ENCODE measurements at regions not wholly inside any gene's neighbourhood (a gene's known extent, or its start where the extent isn't known, plus 50 kb on each side); places are given as distances from the start of the nearest gene placed in this dataset.
"Not testable (repeated sequence)": the region's sequence is repeated elsewhere in the genome, so short reads cannot be mapped to it uniquely, and the experiment has no call there.

GRCh38 chr21:9006553-9007323, 1514.6 kb upstream of the TPTE start:
- DNase-seq (ENCODE audit: extremely low read depth in 1 of 4, low spot score in 3 of 4); H3K9ac ChIP-seq (ENCODE audit: insufficient read depth in 1 of 2, low read depth in 2 of 2, low read length in 2 of 2); FAIRE-seq; BruUV-seq (replicated peaks); H3K27me3 ChIP-seq (ENCODE audit: control insufficient read depth in 2 of 2, insufficient read depth in 2 of 2, low read length in 2 of 2); H3K9me1 ChIP-seq (ENCODE audit: control insufficient read depth, insufficient read depth, low read length); H3K79me2 ChIP-seq (ENCODE audit: control insufficient read depth, insufficient read depth, low read length); ATAC-seq; H4K20me1 ChIP-seq (replicated peaks; ENCODE audit: control insufficient read depth, insufficient read depth, low read length); POLR2A ChIA-PET; H3K36me3 ChIP-seq (ENCODE audit: control insufficient read depth, insufficient read depth, low read length); H2AFZ ChIP-seq (ENCODE audit: low read depth, low read length); CTCF ChIA-PET (ENCODE audit: low intra/inter-chr PET ratio); H3K4me3 ChIP-seq; H3K27ac ChIP-seq (ENCODE audit: extremely low read depth, low read depth, low read length); H3K4me2 ChIP-seq (ENCODE audit: insufficient read depth, low read length); H3K4me1 ChIP-seq (replicated peaks in 1 of 2; ENCODE audit: control insufficient read depth in 2 of 2, insufficient read depth in 2 of 2, low read length in 2 of 2); H3K9me3 ChIP-seq (replicated peaks; ENCODE audit: control insufficient read depth, insufficient read depth, low read depth, low read length); intact Hi-C loops (cut with micrococcal nuclease): not testable (repeated sequence)
- in situ Hi-C loops (cut with MboI) = loop anchor here (25.0 kb wide), 1 partner anchor 1156 kb away; no protein-coding TSS in a partner anchor
- 2% methylated on average over 2 of the region's 2 CpGs for WGBS (ENCODE audit: insufficient coverage, low coverage, missing lambda C conversion rate)

- Histone ChIP-seq H3K27ac (ENCODE audit: extremely low read depth, low read depth, low read length) (no peak overlapping the region), H3K9me1 (ENCODE audit: control insufficient read depth, insufficient read depth, low read length) (no peaks in the 10 kb centered on the region), H3K9me3 (replicated peaks; ENCODE audit: control insufficient read depth, insufficient read depth, low read depth, low read length) (no peaks in the 10 kb centered on the region; the same call in 1 of the 2 replicates), H3K4me2 (ENCODE audit: insufficient read depth, low read length) (no peak overlapping the region), H2AFZ (ENCODE audit: low read depth, low read length) (no peak overlapping the region), H3K9ac (ENCODE audit: insufficient read depth in 1 of 2, low read depth in 2 of 2, low read length in 2 of 2) (no peak overlapping the region), H3K36me3 (ENCODE audit: control insufficient read depth, insufficient read depth, low read length) (no peaks in the 10 kb centered on the region), H3K4me3 (no peak overlapping the region), H3K79me2 (ENCODE audit: control insufficient read depth, insufficient read depth, low read length) (no peaks in the 10 kb centered on the region), H3K4me1 (replicated peaks in 1 of 2; ENCODE audit: control insufficient read depth in 2 of 2, insufficient read depth in 2 of 2, low read length in 2 of 2) (no peaks in the 10 kb centered on the region), H4K20me1 (replicated peaks; ENCODE audit: control insufficient read depth, insufficient read depth, low read length) (no peaks in the 10 kb centered on the region), H3K27me3 (ENCODE audit: control insufficient read depth in 2 of 2, insufficient read depth in 2 of 2, low read length in 2 of 2) (no peaks in the 10 kb centered on the region)
- ATAC-seq (peak; percentile 37; the same call in 1 of the 3 replicates), FAIRE-seq (no peak), DNase-seq (ENCODE audit: extremely low read depth in 1 of 4, low spot score in 3 of 4) (no peak)
- intact Hi-C loops (cut with micrococcal nuclease) = no loop called here
- in situ Hi-C loops (cut with MboI) = loop anchor here (25.0 kb wide), 1 partner anchor 1154 kb away; no protein-coding TSS in a partner anchor
- ChIA-PET POLR2A (interaction anchor here (0.6 kb wide), 1 partner anchor 176 kb away, joined by 3 read pairs; no protein-coding TSS in a partner anchor), CTCF (ENCODE audit: low intra/inter-chr PET ratio) (no interaction called here)
- BruUV-seq (replicated peaks) = no TSS peak
- no peak for TF ChIP-seq PHF21A (IDR thresholded peaks at IDR 0.05; ENCODE audit: borderline replicate concordance, low read depth)
- no peak for TF ChIP-seq GTF3C2 (IDR thresholded peaks at IDR 0.05; ENCODE audit: borderline replicate concordance, extremely low read depth, insufficient read length)
- TF ChIP-seq KAT2B (IDR thresholded peaks at IDR 0.05; ENCODE audit: low read depth, low read length) = no peak
- TF ChIP-seq, protein P1, sequence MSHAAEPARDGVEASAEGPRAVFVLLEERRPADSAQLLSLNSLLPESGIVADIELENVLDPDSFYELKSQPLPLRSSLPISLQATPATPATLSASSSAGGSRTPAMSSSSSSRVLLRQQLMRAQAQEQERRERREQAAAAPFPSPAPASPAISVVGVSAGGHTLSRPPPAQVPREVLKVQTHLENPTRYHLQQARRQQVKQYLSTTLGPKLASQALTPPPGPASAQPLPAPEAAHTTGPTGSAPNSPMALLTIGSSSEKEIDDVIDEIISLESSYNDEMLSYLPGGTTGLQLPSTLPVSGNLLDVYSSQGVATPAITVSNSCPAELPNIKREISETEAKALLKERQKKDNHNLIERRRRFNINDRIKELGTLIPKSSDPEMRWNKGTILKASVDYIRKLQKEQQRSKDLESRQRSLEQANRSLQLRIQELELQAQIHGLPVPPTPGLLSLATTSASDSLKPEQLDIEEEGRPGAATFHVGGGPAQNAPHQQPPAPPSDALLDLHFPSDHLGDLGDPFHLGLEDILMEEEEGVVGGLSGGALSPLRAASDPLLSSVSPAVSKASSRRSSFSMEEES (CRISPR knock-in tag; IDR thresholded peaks at IDR 0.05) = no peak
- no peak for TF ChIP-seq NRF1 (conservative IDR thresholded peaks at IDR 0.05 in 1 of 2, IDR thresholded peaks at IDR 0.05 in 1 of 2)
- no peak for TF ChIP-seq ZNF175 (CRISPR knock-in tag; IDR thresholded peaks at IDR 0.05; ENCODE audit: low read depth)
- no peak for TF ChIP-seq ZNF780A (CRISPR knock-in tag; IDR thresholded peaks at IDR 0.05)
- TF ChIP-seq NFATC3 (IDR thresholded peaks at IDR 0.05) = no peak
- TF ChIP-seq NR3C1 (CRISPR knock-in tag; IDR thresholded peaks at IDR 0.05) = no peak
- no peak for TF ChIP-seq ETS2 (tag; IDR thresholded peaks at IDR 0.05; ENCODE audit: borderline replicate concordance, poor library complexity, severe bottlenecking)
- TF ChIP-seq ZNF696 (CRISPR knock-in tag; conservative IDR thresholded peaks at IDR 0.05) = no peak
Observed at GRCh38 chr21:9008636-9009035, 1512.7 kb upstream of the TPTE start.
